ENCODE measurements at regions not wholly inside any gene's neighbourhood (a gene's known extent, or its start where the extent isn't known, plus 50 kb on each side); places are given as distances from the start of the nearest gene placed in this dataset.

- no peak for TF ChIP-seq CTCF (IDR thresholded peaks at IDR 0.05)
- TF ChIP-seq POLR2A (IDR thresholded peaks at IDR 0.05) = no peak
These were observed 72.8 kb upstream of the ARHGAP5 start for GRCh38 chr14:32004300-32004699.

Measured in heart left ventricle (tissue), 13 donors.